GM18508 (cell line): ENCODE measurements at regions not wholly inside any gene's neighbourhood (a gene's known extent, or its start where the extent isn't known, plus 50 kb on each side); places are given as distances from the start of the nearest gene placed in this dataset.
"Not testable (repeated sequence)": the region's sequence is repeated elsewhere in the genome, so short reads cannot be mapped to it uniquely, and the experiment has no call there.

Source experiments
- ATAC-seq: cut with Tn5 transposase; IDR thresholded peaks from one replicate; pipeline ENCODE4 v1.9.1; 2021; ENCODE audit warnings: moderate number of reproducible peaks; ENCODE audit not compliant: insufficient read depth, unreplicated experiment

GRCh38 chr2:144042751-144043150 is 477.2 kb downstream of the ZEB2 start:
- ATAC-seq: no peak

GRCh38 chr2:144041612-144042011 is 478.3 kb downstream of the ZEB2 start:
- ATAC-seq: no peak

GRCh38 chr2:144040834-144041233 is 479.1 kb downstream of the ZEB2 start:
- no peak for ATAC-seq

GRCh38 chr2:144032566-144032965 is 487.4 kb downstream of the ZEB2 start:
- no peak for ATAC-seq

- no peak for ATAC-seq
Measured at GRCh38 chr2:144030791-144031190, 489.1 kb downstream of the ZEB2 start.

GRCh38 chr2:144027593-144027992 is 492.3 kb downstream of the ZEB2 start:
- ATAC-seq: no peak

GRCh38 chr2:144026753-144027152 is 493.2 kb downstream of the ZEB2 start:
- ATAC-seq: no peak

- ATAC-seq: no peak
Measured at GRCh38 chr2:144020047-144020446, 499.9 kb downstream of the ZEB2 start.

- no peak for ATAC-seq
Measured at GRCh38 chr2:144015655-144016245, 504.2 kb downstream of the ZEB2 start.

- no peak for ATAC-seq
Measured at GRCh38 chr2:144015036-144015435, 504.9 kb downstream of the ZEB2 start.

- ATAC-seq: no peak
Measured at GRCh38 chr2:144014103-144014502, 505.8 kb downstream of the ZEB2 start.

- no peak for ATAC-seq
Measured at GRCh38 chr2:144012304-144012703, 507.6 kb downstream of the ZEB2 start.

- no peak for ATAC-seq
Measured at GRCh38 chr2:144011553-144011952, 508.4 kb downstream of the ZEB2 start.

GRCh38 chr2:144011098-144011497 is 508.8 kb downstream of the ZEB2 start:
- no peak for ATAC-seq

GRCh38 chr2:144010096-144010836 is 509.7 kb downstream of the ZEB2 start:
- ATAC-seq: no peak

GRCh38 chr2:144006139-144006538 is 513.8 kb downstream of the ZEB2 start:
- no peak for ATAC-seq

GRCh38 chr2:144004742-144005141 is 515.2 kb downstream of the ZEB2 start:
- no peak for ATAC-seq

GRCh38 chr2:144003460-144004075 is 516.4 kb downstream of the ZEB2 start:
- no peak for ATAC-seq

- ATAC-seq: no peak
Measured at GRCh38 chr2:143996974-143997373, 522.9 kb downstream of the ZEB2 start.

- ATAC-seq: no peak
Measured at GRCh38 chr2:143994961-143995360, 525.0 kb downstream of the ZEB2 start.

GRCh38 chr2:143991596-143991995 is 528.3 kb downstream of the ZEB2 start:
- ATAC-seq: not testable (repeated sequence)

GRCh38 chr2:143988082-143988481 is 531.8 kb downstream of the ZEB2 start:
- no peak for ATAC-seq
